ENCODE measurements at regions not wholly inside any gene's neighbourhood (a gene's known extent, or its start where the extent isn't known, plus 50 kb on each side); places are given as distances from the start of the nearest gene placed in this dataset.

- no peak for DNase-seq (ENCODE audit: low spot score)
Observed at GRCh38 chr3:127483902-127484591, 106.5 kb downstream of the TPRA1 start.

- DNase-seq (ENCODE audit: low spot score): no peak
Observed at GRCh38 chr3:127483005-127483641, 107.4 kb downstream of the TPRA1 start.

- no peak for DNase-seq (ENCODE audit: low spot score)
Observed at GRCh38 chr3:127482216-127483004, 108.1 kb downstream of the TPRA1 start.

GRCh38 chr3:127480196-127480954, 110.2 kb downstream of the TPRA1 start:
- DNase-seq (ENCODE audit: low spot score): no peak

- DNase-seq (ENCODE audit: low spot score): no peak
Observed at GRCh38 chr3:127479449-127479848, 111.1 kb downstream of the TPRA1 start.

GRCh38 chr3:127478922-127479321, 111.6 kb downstream of the TPRA1 start:
- no peak for DNase-seq (ENCODE audit: low spot score)

GRCh38 chr3:127477396-127477795, 113.1 kb downstream of the TPRA1 start:
- DNase-seq (ENCODE audit: low spot score): no peak

GRCh38 chr3:127476936-127477335, 113.6 kb downstream of the TPRA1 start:
- no peak for DNase-seq (ENCODE audit: low spot score)

GRCh38 chr3:127475975-127476705, 114.4 kb downstream of the TPRA1 start:
- DNase-seq (ENCODE audit: low spot score): no peak

- no peak for DNase-seq (ENCODE audit: low spot score)
Observed at GRCh38 chr3:127475391-127475790, 115.1 kb downstream of the TPRA1 start.

GRCh38 chr3:127473244-127474024, 117.1 kb downstream of the TPRA1 start:
- no peak for DNase-seq (ENCODE audit: low spot score)

GRCh38 chr3:127472506-127472905, 118.0 kb downstream of the TPRA1 start:
- DNase-seq (ENCODE audit: low spot score): no peak

- DNase-seq (ENCODE audit: low spot score): no peak
Observed at GRCh38 chr3:127471142-127471541, 119.4 kb downstream of the TPRA1 start.

GRCh38 chr3:127469760-127470159, 120.8 kb downstream of the TPRA1 start:
- no peak for DNase-seq (ENCODE audit: low spot score)

- DNase-seq (ENCODE audit: low spot score): no peak
Observed at GRCh38 chr3:127467391-127467790, 123.1 kb downstream of the TPRA1 start.

GRCh38 chr3:127464642-127465041, 125.9 kb downstream of the TPRA1 start:
- no peak for DNase-seq (ENCODE audit: low spot score)

GRCh38 chr3:127462111-127462655, 128.3 kb downstream of the TPRA1 start:
- DNase-seq (ENCODE audit: low spot score): no peak

- no peak for DNase-seq (ENCODE audit: low spot score)
Observed at GRCh38 chr3:127461286-127461910, 129.1 kb downstream of the TPRA1 start.

- DNase-seq (ENCODE audit: low spot score): no peak
Observed at GRCh38 chr3:127459891-127460290, 130.6 kb downstream of the TPRA1 start.
